ENCODE measurements at regions not wholly inside any gene's neighbourhood (a gene's known extent, or its start where the extent isn't known, plus 50 kb on each side); places are given as distances from the start of the nearest gene placed in this dataset.

GRCh38 chr6:167467793-167468431, 143.0 kb downstream of the TTLL2 start:
- TF ChIP-seq CTCF (conservative IDR thresholded peaks at IDR 0.05) (no peak), EZH2 (IDR thresholded peaks at IDR 0.05; ENCODE audit: low read depth) (no peak)

All from PC-9 (cell line).